ENCODE measurements at regions not wholly inside any gene's neighbourhood (a gene's known extent, or its start where the extent isn't known, plus 50 kb on each side); places are given as distances from the start of the nearest gene placed in this dataset.
A peak's percentile ranks its signal among the peaks of the same experiment; 100 is the strongest.

DNA sequence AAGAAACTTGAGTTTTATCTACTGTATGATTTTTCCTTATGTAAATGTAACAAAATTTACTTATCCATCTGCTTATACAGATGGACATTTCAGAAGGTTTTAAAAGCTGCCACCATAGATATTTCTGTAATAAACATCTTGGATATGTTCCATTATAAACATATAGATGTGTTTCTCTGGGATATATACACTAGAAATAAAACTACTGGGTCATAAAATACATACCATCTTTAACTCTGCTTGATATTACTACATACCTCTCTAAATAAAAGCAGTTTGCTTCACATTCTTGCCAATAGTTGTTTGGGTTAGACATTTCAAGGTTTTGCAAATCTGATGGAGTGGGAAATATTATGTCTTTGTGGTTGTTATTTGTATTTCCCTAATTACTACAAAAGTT, 220.6 kb downstream of the FBXO8 start:
- DNase-seq: no peak
- Histone ChIP-seq H3K9me3 (no peaks in the 10 kb centered on the region), H3K36me3 (no peaks in the 10 kb centered on the region), H3K27ac (no peak overlapping the region), H3K4me3 (no peak overlapping the region), H3K4me1 (no peaks in the 10 kb centered on the region), H3K27me3 (no peaks in the 10 kb centered on the region)
- in situ Hi-C loops (cut with MboI; ENCODE audit: low pct_ligation_motif_present in 1 of 4, low pct_unique_long_range_greater_than_20kb in 1 of 4, low sequenced_read_pairs in 3 of 4) (no loop called here), intact Hi-C loops (cut with DNase I; ENCODE audit: low total_unique reads) (no loop called here)
- TF ChIP-seq POLR2A (IDR thresholded peaks at IDR 0.05) (no peak), POLR2AphosphoS5 (IDR thresholded peaks at IDR 0.05) (no peak), EP300 (IDR thresholded peaks at IDR 0.05; ENCODE audit: low read depth) (no peak)
- TF ChIP-seq, protein P1, sequence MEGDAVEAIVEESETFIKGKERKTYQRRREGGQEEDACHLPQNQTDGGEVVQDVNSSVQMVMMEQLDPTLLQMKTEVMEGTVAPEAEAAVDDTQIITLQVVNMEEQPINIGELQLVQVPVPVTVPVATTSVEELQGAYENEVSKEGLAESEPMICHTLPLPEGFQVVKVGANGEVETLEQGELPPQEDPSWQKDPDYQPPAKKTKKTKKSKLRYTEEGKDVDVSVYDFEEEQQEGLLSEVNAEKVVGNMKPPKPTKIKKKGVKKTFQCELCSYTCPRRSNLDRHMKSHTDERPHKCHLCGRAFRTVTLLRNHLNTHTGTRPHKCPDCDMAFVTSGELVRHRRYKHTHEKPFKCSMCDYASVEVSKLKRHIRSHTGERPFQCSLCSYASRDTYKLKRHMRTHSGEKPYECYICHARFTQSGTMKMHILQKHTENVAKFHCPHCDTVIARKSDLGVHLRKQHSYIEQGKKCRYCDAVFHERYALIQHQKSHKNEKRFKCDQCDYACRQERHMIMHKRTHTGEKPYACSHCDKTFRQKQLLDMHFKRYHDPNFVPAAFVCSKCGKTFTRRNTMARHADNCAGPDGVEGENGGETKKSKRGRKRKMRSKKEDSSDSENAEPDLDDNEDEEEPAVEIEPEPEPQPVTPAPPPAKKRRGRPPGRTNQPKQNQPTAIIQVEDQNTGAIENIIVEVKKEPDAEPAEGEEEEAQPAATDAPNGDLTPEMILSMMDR (IDR thresholded peaks at IDR 0.05): no peak

DNA sequence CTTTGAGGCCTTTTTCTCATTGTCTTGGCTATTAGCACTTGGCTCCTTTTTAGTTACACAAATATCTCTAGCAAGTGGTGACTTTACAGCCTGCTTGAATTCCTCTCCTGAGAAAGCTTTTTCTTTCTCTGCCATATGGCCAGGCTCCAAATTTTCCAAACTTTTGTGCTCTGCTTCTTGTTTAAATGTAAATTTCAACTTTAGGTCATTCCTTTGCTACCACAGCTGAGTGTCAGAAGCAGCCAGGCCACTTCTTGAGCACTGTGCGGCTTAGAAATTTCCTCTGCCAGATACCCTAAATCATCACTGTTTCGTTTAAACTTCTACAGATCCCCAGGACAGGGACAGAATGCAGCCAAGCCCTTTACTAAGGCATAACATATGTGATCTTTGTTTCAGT, 222.4 kb downstream of the FBXO8 start:
- no peaks in the 10 kb centered on the region for H3K36me3 ChIP-seq
- no peak for DNase-seq
- no peak overlapping the region for H3K4me3 ChIP-seq
- H3K27ac ChIP-seq: peak overlapping the region in 2 of 4 donors; percentile 22 to 28
- TF ChIP-seq POLR2A (IDR thresholded peaks at IDR 0.05) (no peak), POLR2AphosphoS5 (IDR thresholded peaks at IDR 0.05) (no peak), EP300 (IDR thresholded peaks at IDR 0.05; ENCODE audit: low read depth) (no peak)
- TF ChIP-seq, protein P1 (IDR thresholded peaks at IDR 0.05): no peak
- no peaks in the 10 kb centered on the region for H3K27me3 ChIP-seq
- no peaks in the 10 kb centered on the region for H3K4me1 ChIP-seq
- no peaks in the 10 kb centered on the region for H3K9me3 ChIP-seq
- in situ Hi-C loops (cut with MboI; ENCODE audit: low pct_ligation_motif_present in 1 of 4, low pct_unique_long_range_greater_than_20kb in 1 of 4, low sequenced_read_pairs in 3 of 4) (no loop called here), intact Hi-C loops (cut with DNase I; ENCODE audit: low total_unique reads) (no loop called here)
- WGBS, 2 donors (ENCODE audit: low coverage in 1 of 2): 42 to 50% methylated on average over 2 of the region's 2 CpGs

DNA sequence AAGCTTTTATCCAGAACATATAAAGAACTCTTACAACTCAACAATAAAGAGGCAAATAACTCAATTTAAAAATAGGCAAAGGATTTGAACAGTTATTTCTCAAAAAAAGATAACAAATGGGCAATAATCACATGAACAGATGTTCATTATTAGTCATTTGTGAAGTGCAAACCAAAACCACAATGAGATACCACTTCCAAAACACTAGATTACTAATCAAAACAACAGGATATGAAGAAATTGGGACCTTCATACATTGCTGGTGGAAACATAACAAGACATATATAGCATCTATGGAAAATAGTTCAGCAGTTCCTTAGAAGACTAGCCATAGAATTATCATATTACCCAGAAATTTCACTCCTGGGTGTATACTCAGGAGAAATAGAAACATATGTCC, 224.6 kb downstream of the FBXO8 start:
- no peak for DNase-seq
- TF ChIP-seq EP300 (IDR thresholded peaks at IDR 0.05; ENCODE audit: low read depth): no peak
- TF ChIP-seq, protein P1 (IDR thresholded peaks at IDR 0.05): no peak
- no peak for TF ChIP-seq POLR2A (IDR thresholded peaks at IDR 0.05)
- no peak for TF ChIP-seq POLR2AphosphoS5 (IDR thresholded peaks at IDR 0.05)
- intact Hi-C loops (cut with DNase I; ENCODE audit: low total_unique reads): no loop called here
- H3K36me3 ChIP-seq: no peaks in the 10 kb centered on the region
- in situ Hi-C loops (cut with MboI; ENCODE audit: low pct_ligation_motif_present in 1 of 4, low pct_unique_long_range_greater_than_20kb in 1 of 4, low sequenced_read_pairs in 3 of 4): no loop called here
- no peaks in the 10 kb centered on the region for H3K27me3 ChIP-seq
- no peaks in the 10 kb centered on the region for H3K9me3 ChIP-seq
- no peaks in the 10 kb centered on the region for H3K4me1 ChIP-seq
- no peak overlapping the region for H3K27ac ChIP-seq
- H3K4me3 ChIP-seq: no peak overlapping the region

DNA sequence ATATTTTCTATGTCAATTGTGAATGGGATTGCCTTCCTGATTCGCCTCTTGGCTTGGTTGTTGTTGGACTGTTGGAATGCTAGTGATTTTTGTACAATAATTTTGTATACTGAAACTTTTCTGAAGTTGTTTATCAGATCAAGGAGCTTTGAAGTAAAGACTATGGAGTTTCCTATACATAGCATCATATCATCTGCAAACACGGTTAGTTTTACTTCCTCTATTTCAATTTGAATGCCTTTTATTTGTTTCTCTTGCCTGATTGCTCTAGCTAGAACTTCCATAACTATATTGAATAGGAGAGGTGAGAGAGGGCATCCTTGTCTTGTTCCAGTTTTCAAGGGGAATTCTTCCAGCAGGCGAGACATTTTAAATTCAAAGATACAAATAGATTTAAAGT, 226.5 kb downstream of the FBXO8 start:
- Histone ChIP-seq H3K9me3 (no peaks in the 10 kb centered on the region), H3K4me1 (no peaks in the 10 kb centered on the region), H3K36me3 (no peaks in the 10 kb centered on the region), H3K27ac (no peak overlapping the region), H3K4me3 (no peak overlapping the region), H3K27me3 (no peaks in the 10 kb centered on the region)
- 61 to 69% methylated on average over 3 of the region's 3 CpGs for WGBS, 2 donors (ENCODE audit: low coverage in 1 of 2)
- in situ Hi-C loops (cut with MboI; ENCODE audit: low pct_ligation_motif_present in 1 of 4, low pct_unique_long_range_greater_than_20kb in 1 of 4, low sequenced_read_pairs in 3 of 4): no loop called here
- TF ChIP-seq, protein P1 (IDR thresholded peaks at IDR 0.05): no peak
- TF ChIP-seq EP300 (IDR thresholded peaks at IDR 0.05; ENCODE audit: low read depth) (no peak), POLR2A (IDR thresholded peaks at IDR 0.05) (no peak), POLR2AphosphoS5 (IDR thresholded peaks at IDR 0.05) (no peak)
- no peak for DNase-seq
- intact Hi-C loops (cut with DNase I; ENCODE audit: low total_unique reads): no loop called here

Measured in transverse colon (tissue), 4 donors.